WTC11 (cell line): ENCODE measurements at regions not wholly inside any gene's neighbourhood (a gene's known extent, or its start where the extent isn't known, plus 50 kb on each side); places are given as distances from the start of the nearest gene placed in this dataset.

Experiments
- ATAC-seq: fragments of 200-7000 bp; cut with Tn5 transposase; 2 replicates; pipeline ENCODE4 v1.10.0; 2021; ENCODE audit warnings: mild to moderate bottlenecking, moderate library complexity
- CTCF ChIA-PET: fragments of 300-600 bp; sonication (Branson Sonifier 250); formaldehyde crosslinking; loops from one replicate; lab custom pipeline; 2021; ENCODE audit warnings: antibody characterized with exemption; lab: Charles Lee
- POLR2A ChIA-PET: fragments of 350-600 bp; sonication (Branson Sonifier 250); formaldehyde crosslinking; loops from one replicate; lab custom pipeline; 2021; ENCODE audit warnings: antibody characterized with exemption; lab: Charles Lee
- DNase-seq: peaks from one replicate; pipeline ENCODE4 v3.0.0; 2021; ENCODE audit warnings: low spot score
- H3K27ac Mint-ChIP-seq: 2 replicates; pipeline ENCODE4 v1.8.0; 2021; ENCODE audit warnings: mixed read lengths
- H3K27me3 Mint-ChIP-seq: 2 replicates; pipeline ENCODE4 v1.8.0; 2021; ENCODE audit warnings: low read depth, mild to moderate bottlenecking, moderate library complexity, mixed read lengths
- H3K36me3 Mint-ChIP-seq: 2 replicates; pipeline ENCODE4 v1.8.0; 2021; ENCODE audit warnings: mixed read lengths
- H3K4me1 Mint-ChIP-seq: 2 replicates; pipeline ENCODE4 v1.8.0; 2022; ENCODE audit warnings: mixed read lengths
- H3K4me3 Mint-ChIP-seq: 2 replicates; pipeline ENCODE4 v1.8.0; 2021; ENCODE audit warnings: mild to moderate bottlenecking, moderate library complexity, mixed read lengths
- H3K9me3 Mint-ChIP-seq: 2 replicates; pipeline ENCODE4 v1.8.0; 2021; ENCODE audit warnings: mixed read lengths
- CDX4 ChIP-seq: fragments of 250-450 bp; sonication (Bioruptor Pico); IDR thresholded peaks from 2 replicates; pipeline ENCODE4 v1.9.0; 2021; ENCODE audit warnings: moderate library complexity, mild to moderate bottlenecking, inconsistent platforms, borderline replicate concordance
- CTCF ChIP-seq: fragments of 200-600 bp; IDR thresholded peaks from 2 replicates; pipeline ENCODE4 v1.8.0; 2022; ENCODE audit warnings: antibody characterized with exemption
- ERG ChIP-seq: fragments of 250-450 bp; sonication (Bioruptor Pico); IDR thresholded peaks from 2 replicates; pipeline ENCODE4 v1.8.0; 2021; ENCODE audit warnings: mild to moderate bottlenecking
- ESRRA ChIP-seq: sonication (generic); formaldehyde crosslinking; IDR thresholded peaks from 2 replicates; pipeline ENCODE4 v1.8.1; 2022; ENCODE audit warnings: mild to moderate bottlenecking, missing genetic modification reagents, borderline replicate concordance
- JUN ChIP-seq: sonication (generic); formaldehyde crosslinking; IDR thresholded peaks from 2 replicates; pipeline ENCODE4 v1.8.0; 2023; ENCODE audit warnings: mild to moderate bottlenecking, missing genetic modification reagents
- MLX ChIP-seq: sonication (generic); formaldehyde crosslinking; IDR thresholded peaks from 2 replicates; pipeline ENCODE4 v1.8.1; 2023; ENCODE audit warnings: mild to moderate bottlenecking, missing genetic modification reagents, moderate library complexity
- MYBL2 ChIP-seq: sonication (generic); formaldehyde crosslinking; IDR thresholded peaks from 2 replicates; pipeline ENCODE4 v1.8.1; 2023; ENCODE audit warnings: mild to moderate bottlenecking, moderate library complexity, missing genetic modification reagents
- NFYB ChIP-seq: sonication (generic); formaldehyde crosslinking; conservative IDR thresholded peaks from 2 replicates; pipeline ENCODE4 v1.8.0; 2022; ENCODE audit warnings: low read depth, missing genetic modification reagents
- NR1H2 ChIP-seq: sonication (generic); formaldehyde crosslinking; IDR thresholded peaks from 2 replicates; pipeline ENCODE4 v1.9.0; 2021; ENCODE audit warnings: mild to moderate bottlenecking, moderate library complexity, missing genetic modification reagents
- NR3C1 ChIP-seq: sonication (generic); formaldehyde crosslinking; conservative IDR thresholded peaks from 2 replicates; pipeline ENCODE4 v1.8.1; 2023; ENCODE audit warnings: low read depth, mild to moderate bottlenecking, missing genetic modification reagents
- SOX15 ChIP-seq: fragments of 250-450 bp; sonication (Bioruptor Pico); IDR thresholded peaks from 2 replicates; pipeline ENCODE4 v1.9.0; 2021; ENCODE audit warnings: mild to moderate bottlenecking
- USF2 ChIP-seq: sonication (generic); formaldehyde crosslinking; IDR thresholded peaks from 2 replicates; pipeline ENCODE4 v1.8.1; 2023; ENCODE audit warnings: mild to moderate bottlenecking, missing genetic modification reagents, moderate library complexity
- ZNF121 ChIP-seq: sonication (generic); formaldehyde crosslinking; IDR thresholded peaks from 2 replicates; pipeline ENCODE4 v1.8.0; 2023; ENCODE audit warnings: missing genetic modification reagents
- ZNF138 ChIP-seq: sonication (generic); formaldehyde crosslinking; conservative IDR thresholded peaks from 2 replicates; pipeline ENCODE4 v1.8.1; 2022; ENCODE audit warnings: mild to moderate bottlenecking, moderate library complexity, missing genetic modification reagents
- ZNF219 ChIP-seq: sonication (generic); formaldehyde crosslinking; IDR thresholded peaks from 2 replicates; pipeline ENCODE4 v1.8.0; 2023; ENCODE audit warnings: missing genetic modification reagents, mild to moderate bottlenecking, borderline replicate concordance
- ZNF317 ChIP-seq: sonication (generic); formaldehyde crosslinking; IDR thresholded peaks from 2 replicates; pipeline ENCODE4 v1.8.1; 2023; ENCODE audit warnings: low read depth, mild to moderate bottlenecking, moderate library complexity, missing genetic modification reagents, borderline replicate concordance
- ZNF532 ChIP-seq: fragments of 250-450 bp; sonication (Bioruptor Pico); IDR thresholded peaks from 2 replicates; pipeline ENCODE4 v1.9.0; 2021; ENCODE audit warnings: mild to moderate bottlenecking, borderline replicate concordance

DNA sequence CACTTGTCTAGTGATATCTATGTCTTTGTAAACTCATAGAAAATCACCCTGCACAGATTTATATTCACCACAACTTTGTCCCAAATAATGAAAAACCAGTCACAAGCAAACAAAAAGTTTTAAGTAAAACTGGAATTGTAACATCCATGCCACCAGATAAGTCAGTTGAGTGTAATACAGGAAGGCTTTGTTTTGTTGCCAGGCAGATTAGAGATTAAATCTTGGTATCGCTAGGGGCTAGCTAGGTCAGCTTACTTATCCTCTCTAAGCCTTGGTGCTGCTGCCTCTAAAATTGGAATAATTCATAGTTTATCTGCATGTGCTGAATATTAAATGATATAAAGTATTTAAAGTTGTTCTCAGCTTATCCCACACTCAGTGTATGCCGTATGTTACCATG is 1062.5 kb downstream of the CDH9 start:
- Mint-ChIP-seq H3K36me3 (peaks cover 18% of the 10 kb centered on the region), H3K4me3 (no peak overlapping the region), H3K9me3 (peaks cover 40% of the 10 kb centered on the region), H3K27me3 (peaks cover 2% of the 10 kb centered on the region; the same call in 1 of the 2 replicates), H3K27ac (no peak overlapping the region), H3K4me1 (no peaks in the 10 kb centered on the region)
- TF ChIP-seq MLX (CRISPR knock-in tag) (no peak), ZNF121 (no peak), ZNF219 (CRISPR knock-in tag) (no peak), ZNF317 (CRISPR knock-in tag) (no peak), NR3C1 (CRISPR knock-in tag) (no peak), CTCF (no peak), NFYB (CRISPR knock-in tag) (no peak), ZNF138 (CRISPR knock-in tag) (no peak), USF2 (CRISPR knock-in tag) (no peak), ZNF532 (CRISPR knock-in tag) (no peak), ESRRA (CRISPR knock-in tag) (no peak), CDX4 (no peak), JUN (no peak), MYBL2 (no peak), ERG (no peak), NR1H2 (CRISPR knock-in tag) (no peak), SOX15 (no peak)
- DNase-seq: no peak
- ATAC-seq: no peak
- POLR2A ChIA-PET: no interaction called here
- CTCF ChIA-PET: no interaction called here

GRCh38 chr5:25974451-25974850 is 1063.9 kb downstream of the CDH9 start:
- DNase-seq (no peak), ATAC-seq (no peak)
- no peak for TF ChIP-seq ZNF317 (CRISPR knock-in tag)
- H3K27ac Mint-ChIP-seq: no peak overlapping the region
- H3K4me3 Mint-ChIP-seq: no peak overlapping the region
- ChIA-PET CTCF (no interaction called here), POLR2A (no interaction called here)
- peaks cover 2% of the 10 kb centered on the region; the same call in 1 of the 2 replicates for H3K27me3 Mint-ChIP-seq
- H3K9me3 Mint-ChIP-seq: peaks cover 39% of the 10 kb centered on the region
- peaks cover 7% of the 10 kb centered on the region for H3K36me3 Mint-ChIP-seq
- no peaks in the 10 kb centered on the region for H3K4me1 Mint-ChIP-seq
